Thyroid gland (tissue), 4 donors: ENCODE measurements at regions not wholly inside any gene's neighbourhood (a gene's known extent, or its start where the extent isn't known, plus 50 kb on each side); places are given as distances from the start of the nearest gene placed in this dataset.
A peak's percentile ranks its signal among the peaks of the same experiment; 100 is the strongest.

Experiments
- DNase-seq, 2 donors: peaks; one replicate each; pipeline ENCODE4 v3.0.0-alpha.2; 2019
- H3K27ac ChIP-seq, 3 donors: fragments of 200-600 bp; sonication (generic); 1 replicate in 2 of 3; 2 replicates in 1 of 3; pipeline ENCODE4 v1.5.1; 2016 to 2019; ENCODE audit warnings: mild to moderate bottlenecking in 1 of 3, moderate library complexity in 1 of 3
- H3K27me3 ChIP-seq: fragments of 200-600 bp; sonication (generic); one replicate; pipeline ENCODE4 v1.5.1; 2019
- H3K36me3 ChIP-seq, 2 donors: fragments of 200-600 bp; sonication (generic); one replicate each; pipeline ENCODE4 v1.5.1; 2016 to 2019
- H3K4me1 ChIP-seq, 2 donors: fragments of 200-600 bp; sonication (generic); one replicate each; pipeline ENCODE4 v1.5.1; 2017 to 2019
- H3K4me3 ChIP-seq, 3 donors: fragments of 200-600 bp; sonication (generic); replicated peaks in 1 of 3; 1 replicate in 2 of 3; 2 replicates in 1 of 3; pipeline ENCODE4 v1.5.1; 2016; ENCODE audit warnings: mild to moderate bottlenecking in 1 of 3
- H3K9me3 ChIP-seq: fragments of 200-600 bp; sonication (generic); one replicate; pipeline ENCODE4 v1.5.1; 2017
- POLR2A ChIP-seq, 2 donors: fragments of 450-650 bp; IDR thresholded peaks; one replicate each; pipeline ENCODE4 v1.6.1; 2017; ENCODE audit warnings: antibody characterized with exemption in 2 of 2, mild to moderate bottlenecking in 2 of 2, moderate library complexity in 1 of 2
- WGBS, 2 donors: methylation state at CpG; one replicate each; pipeline ENCODE4 v1.1.5; 2017; 5-methylcytosine and 5-hydroxymethylcytosine counted together
- intact Hi-C: fragments of 100-400 bp; cut with DNase I; formaldehyde crosslinking; loops from one replicate; pipeline ENCODE4 v1.15.1; 2023
- TF ChIP-seq, protein P1 (sequence below), 6 experiments: fragments of 200-600 bp in 3 of 6; fragments of 450-650 bp in 3 of 6; sonication (generic) in 3 of 6; IDR thresholded peaks; one replicate each; pipeline ENCODE4 v1.5.1; 2016 to 2019; ENCODE audit warnings: antibody characterized with exemption in 6 of 6, mild to moderate bottlenecking in 2 of 6, inconsistent platforms in 1 of 6, moderate library complexity in 1 of 6

DNA sequence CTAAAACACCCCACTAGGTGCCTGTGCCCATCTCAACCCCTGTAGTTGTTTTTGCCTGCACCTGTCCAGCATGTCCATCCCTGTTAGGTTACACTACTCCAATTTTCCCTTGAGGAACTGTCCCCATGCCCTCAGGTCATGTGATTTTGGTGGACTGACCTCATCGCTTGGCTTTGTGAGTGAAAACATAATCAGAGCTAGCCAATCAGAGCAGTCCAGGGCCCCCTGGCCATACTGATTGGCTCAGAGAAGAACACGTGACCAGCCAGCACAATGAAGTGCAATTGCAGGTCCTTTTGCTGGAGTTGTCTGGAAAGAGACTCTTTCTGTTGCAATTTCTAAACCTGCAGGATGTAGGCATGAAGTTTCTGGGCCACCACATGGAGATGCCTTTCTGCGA is 303.3 kb upstream of the PROX1 start:
- DNase-seq: no peak

GRCh38 chr1:213685992-213686582 is 301.7 kb upstream of the PROX1 start:
- Histone ChIP-seq H3K4me3 (no peak overlapping the region), H3K4me1 (no peaks in the 10 kb centered on the region), H3K27ac (no peak overlapping the region), H3K9me3 (no peaks in the 10 kb centered on the region), H3K27me3 (no peaks in the 10 kb centered on the region), H3K36me3 (no peaks in the 10 kb centered on the region)
- no peak for DNase-seq
- intact Hi-C loops: no loop called here
- WGBS, 2 donors: 66 to 72% methylated on average over 2 of the region's 2 CpGs
- TF ChIP-seq, protein P1, sequence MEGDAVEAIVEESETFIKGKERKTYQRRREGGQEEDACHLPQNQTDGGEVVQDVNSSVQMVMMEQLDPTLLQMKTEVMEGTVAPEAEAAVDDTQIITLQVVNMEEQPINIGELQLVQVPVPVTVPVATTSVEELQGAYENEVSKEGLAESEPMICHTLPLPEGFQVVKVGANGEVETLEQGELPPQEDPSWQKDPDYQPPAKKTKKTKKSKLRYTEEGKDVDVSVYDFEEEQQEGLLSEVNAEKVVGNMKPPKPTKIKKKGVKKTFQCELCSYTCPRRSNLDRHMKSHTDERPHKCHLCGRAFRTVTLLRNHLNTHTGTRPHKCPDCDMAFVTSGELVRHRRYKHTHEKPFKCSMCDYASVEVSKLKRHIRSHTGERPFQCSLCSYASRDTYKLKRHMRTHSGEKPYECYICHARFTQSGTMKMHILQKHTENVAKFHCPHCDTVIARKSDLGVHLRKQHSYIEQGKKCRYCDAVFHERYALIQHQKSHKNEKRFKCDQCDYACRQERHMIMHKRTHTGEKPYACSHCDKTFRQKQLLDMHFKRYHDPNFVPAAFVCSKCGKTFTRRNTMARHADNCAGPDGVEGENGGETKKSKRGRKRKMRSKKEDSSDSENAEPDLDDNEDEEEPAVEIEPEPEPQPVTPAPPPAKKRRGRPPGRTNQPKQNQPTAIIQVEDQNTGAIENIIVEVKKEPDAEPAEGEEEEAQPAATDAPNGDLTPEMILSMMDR (IDR thresholded peaks at IDR 0.05): no peak
- TF ChIP-seq POLR2A (IDR thresholded peaks at IDR 0.05): no peak

More for the DNA sequence above, 303.3 kb upstream of the PROX1 start:
- intact Hi-C loops: no loop called here
- Histone ChIP-seq H3K36me3 (no peaks in the 10 kb centered on the region), H3K27me3 (no peaks in the 10 kb centered on the region), H3K4me1 (no peaks in the 10 kb centered on the region), H3K9me3 (no peaks in the 10 kb centered on the region), H3K27ac (no peak overlapping the region), H3K4me3 (no peak overlapping the region)
- WGBS, 2 donors: 96 to 97% methylated on average over 3 of the region's 3 CpGs
- TF ChIP-seq POLR2A (IDR thresholded peaks at IDR 0.05): no peak
- TF ChIP-seq, protein P1 (IDR thresholded peaks at IDR 0.05): no peak

- Histone ChIP-seq H3K36me3 (no peaks in the 10 kb centered on the region), H3K27me3 (no peaks in the 10 kb centered on the region), H3K4me3 (no peak overlapping the region), H3K4me1 (no peaks in the 10 kb centered on the region), H3K27ac (no peak overlapping the region), H3K9me3 (no peaks in the 10 kb centered on the region)
- no peak for DNase-seq
- WGBS, 2 donors: 90 to 97% methylated on average over 3 of the region's 3 CpGs
- intact Hi-C loops: no loop called here
- TF ChIP-seq, protein P1 (IDR thresholded peaks at IDR 0.05): no peak
- TF ChIP-seq POLR2A (IDR thresholded peaks at IDR 0.05): no peak
These were observed 300.8 kb upstream of the PROX1 start for GRCh38 chr1:213686983-213687382.

DNA sequence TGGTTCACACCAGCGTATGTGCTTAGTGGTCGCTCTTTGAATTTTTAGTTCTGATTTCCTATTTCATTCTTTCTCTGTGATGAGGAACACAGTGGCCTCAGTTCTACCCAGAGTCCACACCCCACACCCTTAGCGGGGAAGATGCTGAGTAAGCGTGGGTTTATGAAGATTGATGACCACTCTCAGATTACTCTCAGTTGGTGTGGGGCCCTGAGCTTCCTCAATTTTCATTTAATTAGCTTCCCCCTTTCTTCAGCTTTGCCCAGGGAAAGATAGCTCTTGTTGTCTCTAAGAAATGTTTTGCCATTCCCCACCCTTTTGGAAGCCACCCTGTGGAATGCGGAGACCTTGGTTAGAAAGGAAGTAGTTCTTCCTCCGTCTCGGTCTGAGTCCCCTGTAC is 299.9 kb upstream of the PROX1 start:
- H3K36me3 ChIP-seq: no peaks in the 10 kb centered on the region
- intact Hi-C loops: no loop called here
- no peaks in the 10 kb centered on the region for H3K27me3 ChIP-seq
- no peaks in the 10 kb centered on the region for H3K9me3 ChIP-seq
- H3K4me3 ChIP-seq: no peak overlapping the region
- no peak overlapping the region for H3K27ac ChIP-seq
- no peak for TF ChIP-seq POLR2A (IDR thresholded peaks at IDR 0.05)
- TF ChIP-seq, protein P1 (IDR thresholded peaks at IDR 0.05): no peak
- no peaks in the 10 kb centered on the region for H3K4me1 ChIP-seq
- no peak for DNase-seq
- WGBS, 2 donors: 61 to 79% methylated on average over 7 of the region's 7 CpGs

DNA sequence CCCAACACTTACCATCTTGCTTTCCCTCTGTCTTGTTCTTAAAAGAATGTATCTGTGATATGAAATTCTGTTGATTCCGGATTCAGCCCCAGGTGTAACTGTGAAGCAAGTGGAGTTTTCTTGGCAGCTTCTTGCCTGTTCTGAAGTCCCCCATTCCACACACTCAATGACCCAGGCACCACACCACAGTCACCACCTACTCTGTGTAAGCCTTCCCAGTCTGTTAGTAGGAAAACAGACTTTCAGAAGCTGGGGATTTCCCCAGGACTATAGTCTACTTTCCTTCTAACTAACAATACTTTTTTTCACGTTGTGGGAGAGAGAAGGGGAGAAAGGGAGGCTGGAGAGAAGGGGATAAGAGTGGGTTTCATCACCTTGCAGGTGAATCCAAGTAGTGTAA is 299.1 kb upstream of the PROX1 start:
- intact Hi-C loops: no loop called here
- no peak overlapping the region for H3K4me3 ChIP-seq
- WGBS, 2 donors: 52 to 58% methylated on average over 2 of the region's 2 CpGs
- H3K4me1 ChIP-seq: no peaks in the 10 kb centered on the region
- peak; percentile 34 to 43 for DNase-seq
- no peak overlapping the region for H3K27ac ChIP-seq
- H3K27me3 ChIP-seq: no peaks in the 10 kb centered on the region
- TF ChIP-seq POLR2A (IDR thresholded peaks at IDR 0.05): no peak
- TF ChIP-seq, protein P1 (IDR thresholded peaks at IDR 0.05): no peak
- H3K36me3 ChIP-seq: no peaks in the 10 kb centered on the region
- no peaks in the 10 kb centered on the region for H3K9me3 ChIP-seq
